ENCODE measurements at regions not wholly inside any gene's neighbourhood (a gene's known extent, or its start where the extent isn't known, plus 50 kb on each side); places are given as distances from the start of the nearest gene placed in this dataset.

DNA sequence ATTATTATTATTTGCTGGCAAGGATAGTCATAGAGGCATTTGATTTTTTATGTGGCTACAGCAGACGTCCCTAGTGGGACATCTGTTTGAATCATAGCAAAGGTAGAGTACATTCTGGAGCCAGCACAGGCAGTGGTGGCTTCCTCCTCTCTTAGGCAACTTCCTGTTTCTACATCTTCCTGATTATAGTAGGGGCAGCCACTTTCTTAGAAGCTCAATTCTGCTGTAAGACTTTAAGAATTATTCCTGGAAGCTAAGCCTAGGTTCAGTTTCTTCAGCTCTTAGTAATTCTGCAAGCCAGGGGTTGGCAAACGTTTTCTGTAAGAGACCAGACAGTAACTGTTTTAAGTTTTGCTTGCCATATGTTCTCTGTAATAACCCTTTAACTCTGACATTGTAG lies 129.3 kb upstream of the TENM4 start:
- Mint-ChIP-seq H3K27ac (ENCODE audit: low read depth, unreplicated experiment) (no peak overlapping the region), H3K36me3 (ENCODE audit: insufficient read depth, unreplicated experiment) (no peaks in the 10 kb centered on the region), H3K4me3 (ENCODE audit: unreplicated experiment) (no peak overlapping the region), H3K27me3 (ENCODE audit: insufficient read depth, unreplicated experiment) (peaks cover 19% of the 10 kb centered on the region), H3K9me3 (ENCODE audit: unreplicated experiment) (no peaks in the 10 kb centered on the region), H3K4me1 (ENCODE audit: insufficient read depth, unreplicated experiment) (no peaks in the 10 kb centered on the region)
- BruUV-seq (replicated peaks): no TSS peak
- CTCF ChIA-PET: interaction anchor here (0.7 kb wide), 1 partner anchor 605 kb away, joined by 5 read pairs; no protein-coding TSS in a partner anchor
- no peak for DNase-seq (ENCODE audit: unreplicated experiment)
- intact Hi-C loops (cut with micrococcal nuclease): no loop called here
- POLR2A ChIA-PET: interaction anchor here (1.1 kb wide), 1 partner anchor 26 kb away, joined by 3 read pairs; no protein-coding TSS in a partner anchor
- TF ChIP-seq, protein P1, sequence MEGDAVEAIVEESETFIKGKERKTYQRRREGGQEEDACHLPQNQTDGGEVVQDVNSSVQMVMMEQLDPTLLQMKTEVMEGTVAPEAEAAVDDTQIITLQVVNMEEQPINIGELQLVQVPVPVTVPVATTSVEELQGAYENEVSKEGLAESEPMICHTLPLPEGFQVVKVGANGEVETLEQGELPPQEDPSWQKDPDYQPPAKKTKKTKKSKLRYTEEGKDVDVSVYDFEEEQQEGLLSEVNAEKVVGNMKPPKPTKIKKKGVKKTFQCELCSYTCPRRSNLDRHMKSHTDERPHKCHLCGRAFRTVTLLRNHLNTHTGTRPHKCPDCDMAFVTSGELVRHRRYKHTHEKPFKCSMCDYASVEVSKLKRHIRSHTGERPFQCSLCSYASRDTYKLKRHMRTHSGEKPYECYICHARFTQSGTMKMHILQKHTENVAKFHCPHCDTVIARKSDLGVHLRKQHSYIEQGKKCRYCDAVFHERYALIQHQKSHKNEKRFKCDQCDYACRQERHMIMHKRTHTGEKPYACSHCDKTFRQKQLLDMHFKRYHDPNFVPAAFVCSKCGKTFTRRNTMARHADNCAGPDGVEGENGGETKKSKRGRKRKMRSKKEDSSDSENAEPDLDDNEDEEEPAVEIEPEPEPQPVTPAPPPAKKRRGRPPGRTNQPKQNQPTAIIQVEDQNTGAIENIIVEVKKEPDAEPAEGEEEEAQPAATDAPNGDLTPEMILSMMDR (IDR thresholded peaks at IDR 0.05; ENCODE audit: unreplicated experiment): no peak

DNA sequence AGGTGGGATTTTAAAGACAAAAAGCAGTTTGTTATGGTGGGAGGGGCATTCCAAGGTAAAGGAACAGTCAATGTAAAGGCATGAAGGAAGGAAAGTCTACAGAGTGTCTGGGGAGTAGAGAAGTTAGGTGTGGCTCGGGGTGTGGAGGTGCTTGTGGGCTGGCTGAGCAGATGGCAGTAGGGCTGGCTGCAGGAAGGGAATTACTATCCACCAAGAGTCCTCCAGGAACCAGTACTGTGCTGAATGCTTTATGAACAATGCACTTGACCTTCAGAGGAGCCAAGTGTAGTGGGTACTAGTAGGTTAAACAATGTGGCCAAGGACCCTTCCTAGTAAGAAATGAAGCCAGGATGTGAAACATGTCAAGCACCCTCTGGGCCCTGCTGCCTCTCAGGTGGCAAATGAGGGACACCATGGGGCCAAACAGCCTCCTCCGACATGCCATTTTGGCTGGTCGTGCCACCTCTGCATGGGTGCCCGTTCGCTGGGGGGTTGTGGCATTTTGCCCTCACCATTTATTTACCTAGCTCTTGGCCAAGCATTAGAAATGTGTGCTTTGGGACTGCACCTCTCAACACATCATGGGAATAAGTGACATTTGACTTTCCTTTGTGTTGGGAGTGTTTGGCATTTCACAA lies 123.6 kb upstream of the TENM4 start:
- DNase-seq (ENCODE audit: unreplicated experiment): no peak
- Mint-ChIP-seq H3K9me3 (ENCODE audit: unreplicated experiment) (peaks cover 6% of the 10 kb centered on the region), H3K27me3 (ENCODE audit: insufficient read depth, unreplicated experiment) (no peaks in the 10 kb centered on the region), H3K27ac (ENCODE audit: low read depth, unreplicated experiment) (no peak overlapping the region), H3K4me3 (ENCODE audit: unreplicated experiment) (no peak overlapping the region), H3K4me1 (ENCODE audit: insufficient read depth, unreplicated experiment) (no peaks in the 10 kb centered on the region), H3K36me3 (ENCODE audit: insufficient read depth, unreplicated experiment) (no peaks in the 10 kb centered on the region)
- BruUV-seq (replicated peaks): no TSS peak
- ChIA-PET CTCF (interaction anchor here (0.7 kb wide), 1 partner anchor 497 kb away, joined by 3 read pairs; no protein-coding TSS in a partner anchor), POLR2A (interaction anchor here (0.5 kb wide), 1 partner anchor 16 kb away, joined by 3 read pairs; no protein-coding TSS in a partner anchor)
- TF ChIP-seq, protein P1 (IDR thresholded peaks at IDR 0.05; ENCODE audit: unreplicated experiment): no peak
- intact Hi-C loops (cut with micrococcal nuclease): no loop called here

DNA sequence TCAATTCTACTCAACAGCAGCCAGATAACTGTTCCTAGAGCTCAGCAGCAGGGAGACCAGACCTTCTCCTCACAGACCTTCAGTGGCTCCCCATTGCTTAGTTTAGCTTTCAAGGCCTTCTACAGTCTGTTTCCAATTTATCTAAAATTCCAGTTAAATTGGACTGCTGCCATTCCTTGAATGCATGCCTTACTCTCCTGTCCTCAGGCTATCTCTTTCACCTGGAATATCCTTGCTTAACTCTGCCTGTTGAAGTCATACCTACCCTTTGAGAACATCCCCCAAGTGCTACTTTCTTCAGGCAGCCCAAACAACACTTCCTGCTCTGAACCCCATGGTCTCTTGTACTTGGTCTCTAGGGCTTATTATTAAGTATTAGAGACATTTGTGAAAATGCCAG lies 120.7 kb upstream of the TENM4 start:
- Mint-ChIP-seq H3K4me3 (ENCODE audit: unreplicated experiment) (no peak overlapping the region), H3K27ac (ENCODE audit: low read depth, unreplicated experiment) (no peak overlapping the region), H3K4me1 (ENCODE audit: insufficient read depth, unreplicated experiment) (no peaks in the 10 kb centered on the region), H3K36me3 (ENCODE audit: insufficient read depth, unreplicated experiment) (no peaks in the 10 kb centered on the region), H3K27me3 (ENCODE audit: insufficient read depth, unreplicated experiment) (no peaks in the 10 kb centered on the region), H3K9me3 (ENCODE audit: unreplicated experiment) (peaks cover 6% of the 10 kb centered on the region)
- TF ChIP-seq, protein P1 (IDR thresholded peaks at IDR 0.05; ENCODE audit: unreplicated experiment): no peak
- intact Hi-C loops (cut with micrococcal nuclease): no loop called here
- BruUV-seq (replicated peaks): no TSS peak
- DNase-seq (ENCODE audit: unreplicated experiment): no peak
- ChIA-PET POLR2A (no interaction called here), CTCF (no interaction called here)

DNA sequence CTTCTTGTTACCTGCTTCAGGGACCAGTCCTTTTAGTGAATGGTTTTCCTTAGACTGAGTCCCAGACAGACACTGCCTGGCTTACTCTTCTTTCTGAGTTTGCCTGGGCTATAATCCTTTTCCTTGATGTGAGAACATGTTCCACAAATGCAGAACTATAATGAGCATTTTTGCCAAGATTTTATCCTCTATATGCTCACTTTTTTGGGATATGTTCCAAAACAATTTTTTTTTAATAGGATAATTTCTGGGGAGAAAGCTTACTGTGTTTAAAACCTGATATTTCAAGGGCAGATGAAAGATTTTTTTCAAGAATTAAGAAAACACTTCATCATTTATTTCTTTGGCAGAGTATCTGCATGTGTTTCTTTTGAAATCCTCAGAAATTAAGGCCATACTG lies 110.0 kb upstream of the TENM4 start:
- no TSS peak for BruUV-seq (replicated peaks)
- Mint-ChIP-seq H3K36me3 (ENCODE audit: insufficient read depth, unreplicated experiment) (no peaks in the 10 kb centered on the region), H3K27me3 (ENCODE audit: insufficient read depth, unreplicated experiment) (no peaks in the 10 kb centered on the region), H3K4me3 (ENCODE audit: unreplicated experiment) (no peak overlapping the region), H3K27ac (ENCODE audit: low read depth, unreplicated experiment) (no peak overlapping the region), H3K9me3 (ENCODE audit: unreplicated experiment) (no peaks in the 10 kb centered on the region), H3K4me1 (ENCODE audit: insufficient read depth, unreplicated experiment) (no peaks in the 10 kb centered on the region)
- CTCF ChIA-PET: no interaction called here
- DNase-seq (ENCODE audit: unreplicated experiment): no peak
- intact Hi-C loops (cut with micrococcal nuclease): no loop called here
- POLR2A ChIA-PET: no interaction called here
- TF ChIP-seq, protein P1 (IDR thresholded peaks at IDR 0.05; ENCODE audit: unreplicated experiment): no peak

Data from MCF 10A (cell line).